MG63 (cell line): ENCODE measurements at regions not wholly inside any gene's neighbourhood (a gene's known extent, or its start where the extent isn't known, plus 50 kb on each side); places are given as distances from the start of the nearest gene placed in this dataset.
"Not testable (repeated sequence)": the region's sequence is repeated elsewhere in the genome, so short reads cannot be mapped to it uniquely, and the experiment has no call there.

ENCODE experiments used
- DNase-seq: peaks from one replicate; pipeline ENCODE4 v3.0.0-alpha.2; 2020
- H3K27me3 ChIP-seq: fragments of 250-450 bp; sonication (Bioruptor Pico); 2 replicates; pipeline ENCODE4 v1.5.1; 2020; ENCODE audit warnings: mild to moderate bottlenecking, moderate library complexity
- H3K36me3 ChIP-seq: fragments of 250-450 bp; sonication (Bioruptor Pico); 2 replicates; pipeline ENCODE4 v1.5.1; 2020; ENCODE audit warnings: mild to moderate bottlenecking, moderate library complexity
- H3K4me3 ChIP-seq: fragments of 250-450 bp; sonication (Bioruptor Pico); 2 replicates; pipeline ENCODE4 v1.5.1; 2020; ENCODE audit warnings: mild to moderate bottlenecking, moderate library complexity
- H3K9me3 ChIP-seq: fragments of 250-450 bp; sonication (Bioruptor Pico); 2 replicates; pipeline ENCODE4 v1.5.1; 2020; ENCODE audit warnings: mild to moderate bottlenecking, moderate library complexity

DNA sequence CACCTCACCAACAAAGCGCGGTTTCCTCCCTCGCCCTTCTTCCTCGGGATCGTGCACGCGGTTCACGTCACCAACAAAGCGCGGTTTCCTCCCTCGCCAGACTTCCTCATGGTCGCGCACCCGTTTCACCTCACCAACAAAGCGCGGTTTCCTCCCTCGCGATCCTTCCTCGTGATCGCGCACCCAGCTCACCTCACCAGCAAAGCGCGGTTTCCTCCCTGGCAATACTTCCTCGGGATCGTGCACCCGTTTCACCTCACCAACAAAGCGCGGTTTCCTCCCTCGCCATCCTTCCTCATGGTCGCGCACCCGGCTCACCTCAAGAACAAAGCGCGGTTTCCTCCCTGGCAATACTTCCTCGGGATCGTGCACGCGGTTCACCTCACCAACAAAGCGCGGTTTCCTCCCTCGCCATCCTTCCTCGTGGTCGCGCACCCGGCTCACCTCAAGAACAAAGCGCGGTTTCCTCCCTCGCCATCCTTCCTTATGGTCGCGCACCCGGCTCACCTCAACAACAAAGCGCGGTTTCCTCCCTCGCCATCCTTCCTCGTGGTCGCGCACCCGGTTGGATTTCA lies 565.9 kb upstream of the PFKP start:
- DNase-seq, result peak; percentile 4
- not testable (repeated sequence) for H3K27me3 ChIP-seq, H3K36me3 ChIP-seq, H3K9me3 ChIP-seq, H3K4me3 ChIP-seq

DNA sequence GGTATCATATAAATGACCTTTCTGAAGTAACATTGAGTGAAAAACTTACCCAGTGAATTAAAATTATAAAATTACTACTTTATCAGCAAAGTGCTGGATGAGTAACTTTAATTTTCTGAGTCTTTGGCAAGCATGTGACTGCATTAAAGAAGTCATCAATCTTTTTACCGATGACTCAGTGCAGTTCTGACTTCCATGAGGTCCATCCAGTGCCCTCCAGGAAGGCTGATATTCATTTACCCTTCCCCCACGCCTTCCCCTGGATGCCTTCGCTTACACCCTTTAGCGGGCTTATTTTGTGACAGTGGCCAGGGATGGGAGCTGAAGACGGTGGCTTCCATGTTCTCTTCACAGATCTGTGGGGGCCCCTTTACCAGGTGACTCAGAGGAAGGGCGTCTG lies 572.9 kb upstream of the PFKP start:
- DNase-seq, result no peak
- no peaks in the 10 kb centered on the region for H3K36me3 ChIP-seq
- H3K27me3 ChIP-seq, result no peaks in the 10 kb centered on the region; the same call in 1 of the 2 replicates
- no peaks in the 10 kb centered on the region for H3K9me3 ChIP-seq
- no peak overlapping the region for H3K4me3 ChIP-seq

DNA sequence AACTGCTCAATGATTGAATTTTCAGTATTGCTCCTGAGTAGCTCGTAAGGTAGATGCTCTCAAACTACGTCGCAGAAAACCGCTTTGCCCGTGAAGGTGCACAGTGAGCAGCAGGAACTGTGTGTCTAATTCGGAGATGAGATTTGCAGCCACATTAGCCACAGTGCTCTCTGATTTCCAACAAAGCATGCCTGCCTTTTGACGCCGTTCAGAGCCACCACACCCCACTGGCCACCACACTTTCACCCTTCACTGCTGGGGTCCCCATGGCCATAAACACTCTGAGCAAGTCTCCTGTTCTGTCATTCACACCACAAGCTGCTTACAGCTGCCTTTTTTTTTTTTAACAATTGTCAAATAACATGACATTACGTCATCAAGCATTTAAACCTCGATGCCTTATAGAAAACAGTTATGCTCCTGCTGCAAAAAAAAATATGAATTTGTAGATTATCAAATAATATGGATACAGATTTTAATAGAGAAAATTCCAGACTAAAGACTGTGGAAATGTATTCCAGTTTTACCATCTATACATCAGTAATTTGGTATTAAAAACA lies 578.8 kb upstream of the PFKP start:
- no peaks in the 10 kb centered on the region for H3K9me3 ChIP-seq
- H3K27me3 ChIP-seq, result peaks cover 4% of the 10 kb centered on the region; the same call in 1 of the 2 replicates
- no peak overlapping the region for H3K4me3 ChIP-seq
- DNase-seq, result no peak
- H3K36me3 ChIP-seq, result no peaks in the 10 kb centered on the region

DNA sequence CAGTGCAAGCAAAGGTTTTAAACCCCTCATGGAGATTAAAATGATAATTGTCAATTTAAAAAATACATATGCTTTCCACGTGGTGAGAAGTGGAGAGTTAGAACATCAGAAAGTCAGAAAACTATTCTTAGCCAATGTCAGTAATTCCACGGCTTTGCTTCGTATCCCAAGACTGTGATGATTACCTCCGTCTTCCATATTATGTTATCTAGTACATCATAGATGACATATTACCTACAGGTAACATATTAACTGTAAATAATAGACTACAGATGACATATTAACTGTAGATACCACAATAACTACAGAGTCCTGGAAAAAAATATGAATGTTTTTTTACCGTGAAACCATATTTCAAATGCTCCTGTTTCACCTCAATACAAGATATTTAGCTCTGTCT lies 579.4 kb upstream of the PFKP start:
- peaks cover 4% of the 10 kb centered on the region; the same call in 1 of the 2 replicates for H3K27me3 ChIP-seq
- no peak overlapping the region for H3K4me3 ChIP-seq
- no peak for DNase-seq
- H3K9me3 ChIP-seq, result no peaks in the 10 kb centered on the region
- no peaks in the 10 kb centered on the region for H3K36me3 ChIP-seq

DNA sequence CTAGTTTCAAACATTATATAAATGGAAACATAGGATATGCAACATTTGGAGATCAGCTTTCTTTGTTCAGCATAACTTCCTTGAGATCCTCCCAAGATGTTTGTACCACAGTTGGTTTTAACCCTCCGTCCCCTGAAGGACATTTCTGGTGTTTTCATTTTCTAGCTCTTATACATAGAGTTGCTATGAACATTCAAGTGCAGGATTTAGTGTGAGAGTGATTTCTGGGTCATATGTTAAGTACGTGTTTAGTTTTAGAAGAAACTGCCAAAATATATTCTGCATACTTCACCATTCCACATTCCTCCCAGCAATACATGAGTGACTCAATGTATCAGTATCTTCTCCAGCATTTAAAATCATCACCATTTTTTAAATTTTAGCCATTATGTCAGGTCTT lies 588.7 kb upstream of the PFKP start:
- Histone ChIP-seq H3K9me3 (no peaks in the 10 kb centered on the region), H3K4me3 (no peak overlapping the region), H3K36me3 (no peaks in the 10 kb centered on the region), H3K27me3 (no peaks in the 10 kb centered on the region)
- no peak for DNase-seq

GRCh38 chr10:2476812-2477553 lies 590.4 kb upstream of the PFKP start:
- no peak for DNase-seq
- Histone ChIP-seq H3K27me3 (no peaks in the 10 kb centered on the region), H3K36me3 (no peaks in the 10 kb centered on the region), H3K9me3 (no peaks in the 10 kb centered on the region), H3K4me3 (no peak overlapping the region)

DNA sequence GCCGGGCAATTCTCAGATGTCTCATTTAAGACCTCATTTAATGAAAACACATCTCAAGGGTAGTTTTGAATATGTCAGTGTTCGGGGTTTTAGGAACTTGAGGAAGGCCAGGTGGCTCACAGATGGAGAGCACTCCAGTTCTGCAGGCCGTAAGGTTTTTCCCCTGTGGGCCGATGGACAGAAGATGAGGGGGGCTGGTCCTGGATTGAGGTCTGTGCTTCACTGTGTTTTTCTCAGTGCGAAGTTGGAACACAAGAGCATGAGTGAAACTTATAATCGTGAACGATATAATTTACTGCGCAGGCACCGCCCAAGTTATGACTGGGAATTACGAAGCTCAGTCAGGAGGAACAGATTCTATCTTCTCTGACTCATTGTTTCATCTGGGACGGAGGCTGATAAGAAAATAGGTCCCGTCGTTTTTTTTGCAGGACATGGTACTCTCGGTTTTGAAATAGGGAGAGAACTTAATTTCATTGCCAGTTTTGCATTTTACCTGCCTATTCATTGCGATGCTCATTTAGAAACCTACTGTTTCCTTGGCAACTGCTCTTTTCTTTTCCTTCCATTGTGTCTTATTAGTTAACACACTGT lies 591.0 kb upstream of the PFKP start:
- H3K4me3 ChIP-seq, result no peak overlapping the region
- no peaks in the 10 kb centered on the region for H3K9me3 ChIP-seq
- no peaks in the 10 kb centered on the region for H3K27me3 ChIP-seq
- H3K36me3 ChIP-seq, result no peaks in the 10 kb centered on the region
- DNase-seq, result no peak

- Histone ChIP-seq H3K36me3 (no peaks in the 10 kb centered on the region), H3K9me3 (no peaks in the 10 kb centered on the region), H3K27me3 (no peaks in the 10 kb centered on the region), H3K4me3 (no peak overlapping the region)
- DNase-seq, result no peak
Measured at GRCh38 chr10:2475711-2476217, 591.6 kb upstream of the PFKP start.

GRCh38 chr10:2471811-2472210 lies 595.5 kb upstream of the PFKP start:
- no peaks in the 10 kb centered on the region for H3K27me3 ChIP-seq
- DNase-seq, result no peak
- no peaks in the 10 kb centered on the region for H3K36me3 ChIP-seq
- H3K9me3 ChIP-seq, result no peaks in the 10 kb centered on the region
- H3K4me3 ChIP-seq, result no peak overlapping the region

DNA sequence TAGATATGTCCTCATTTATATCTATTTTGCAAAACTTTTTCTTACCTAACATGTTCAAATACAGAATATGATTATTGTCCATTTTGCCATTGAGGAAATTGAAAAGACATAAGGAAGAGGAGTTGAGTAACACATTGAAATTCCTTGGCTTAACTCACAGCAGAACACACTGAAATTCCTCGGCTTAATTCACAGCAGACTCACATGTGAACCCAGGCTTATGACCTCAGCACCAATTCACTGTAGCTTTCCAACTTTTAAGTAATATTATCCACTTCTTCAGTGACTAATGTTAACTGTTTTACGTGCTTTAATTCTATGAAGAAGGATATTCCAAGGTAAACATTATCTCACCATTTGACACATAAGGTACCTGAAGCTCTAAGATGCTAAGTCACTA lies 597.5 kb upstream of the PFKP start:
- no peaks in the 10 kb centered on the region for H3K9me3 ChIP-seq
- no peaks in the 10 kb centered on the region for H3K27me3 ChIP-seq
- DNase-seq, result no peak
- H3K4me3 ChIP-seq, result no peak overlapping the region
- H3K36me3 ChIP-seq, result no peaks in the 10 kb centered on the region

- DNase-seq, result no peak
Measured at GRCh38 chr10:2464483-2464882, 602.9 kb upstream of the PFKP start.

GRCh38 chr10:2463316-2463715 lies 604.0 kb upstream of the PFKP start:
- Histone ChIP-seq H3K4me3 (no peak overlapping the region), H3K27me3 (no peaks in the 10 kb centered on the region), H3K36me3 (no peaks in the 10 kb centered on the region), H3K9me3 (0 out of 2 replicates have a peak, but pooled peaks cover 2% of the 10 kb centered on the region)
- no peak for DNase-seq

More at GRCh38 chr10:2464483-2464882, 602.9 kb upstream of the PFKP start:
- Histone ChIP-seq H3K27me3 (no peaks in the 10 kb centered on the region), H3K4me3 (no peak overlapping the region), H3K36me3 (no peaks in the 10 kb centered on the region), H3K9me3 (0 out of 2 replicates have a peak, but pooled peaks cover 2% of the 10 kb centered on the region)

DNA sequence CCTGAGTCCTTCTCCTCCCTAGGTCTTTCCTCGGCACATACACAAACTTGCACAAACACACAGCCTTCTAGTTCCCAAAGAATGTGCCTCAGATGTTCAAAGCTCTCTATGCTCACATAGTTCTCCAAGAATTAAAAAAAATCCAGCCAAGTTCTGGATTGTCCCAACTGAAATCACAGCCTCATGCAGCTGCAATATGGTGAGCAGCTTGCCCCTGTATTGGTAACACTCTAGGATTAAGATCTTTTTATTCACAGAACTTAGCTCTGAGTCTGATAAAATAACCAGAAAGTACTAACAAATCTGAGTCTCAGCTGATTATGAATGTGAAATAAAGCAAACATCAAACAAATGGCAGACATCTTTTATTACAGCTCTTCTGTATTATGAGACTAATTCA lies 604.8 kb upstream of the PFKP start:
- no peak for DNase-seq
- H3K36me3 ChIP-seq, result no peaks in the 10 kb centered on the region
- H3K4me3 ChIP-seq, result no peak overlapping the region
- 0 out of 2 replicates have a peak, but pooled peaks cover 2% of the 10 kb centered on the region for H3K9me3 ChIP-seq
- no peaks in the 10 kb centered on the region for H3K27me3 ChIP-seq

GRCh38 chr10:2460812-2461211 lies 606.5 kb upstream of the PFKP start:
- no peak for DNase-seq
- Histone ChIP-seq H3K4me3 (no peak overlapping the region), H3K27me3 (no peaks in the 10 kb centered on the region), H3K9me3 (0 out of 2 replicates have a peak, but pooled peaks cover 2% of the 10 kb centered on the region), H3K36me3 (no peaks in the 10 kb centered on the region)

DNA sequence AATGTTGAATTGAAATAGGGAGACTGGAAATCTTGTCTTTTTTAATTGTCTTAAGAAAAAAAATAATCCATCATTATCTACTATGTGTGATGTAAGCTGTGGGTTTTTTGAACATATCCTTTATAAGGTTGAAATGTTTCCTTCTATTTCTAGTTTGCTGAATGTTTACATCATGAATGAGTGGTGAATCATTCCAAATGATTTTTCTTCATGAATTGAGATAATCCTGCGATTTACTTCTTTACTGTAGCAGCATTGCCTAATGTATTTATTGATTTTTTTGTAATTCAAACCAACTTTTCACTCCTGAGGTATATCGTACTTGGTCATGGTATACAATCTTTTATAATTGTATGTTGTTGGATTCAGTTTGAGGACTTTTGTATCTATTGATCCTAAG lies 607.6 kb upstream of the PFKP start:
- no peak for DNase-seq
- Histone ChIP-seq H3K4me3 (no peak overlapping the region), H3K9me3 (0 out of 2 replicates have a peak, but pooled peaks cover 2% of the 10 kb centered on the region), H3K27me3 (no peaks in the 10 kb centered on the region), H3K36me3 (no peaks in the 10 kb centered on the region)

GRCh38 chr10:2456834-2457233 lies 610.5 kb upstream of the PFKP start:
- H3K36me3 ChIP-seq, result no peaks in the 10 kb centered on the region
- H3K27me3 ChIP-seq, result no peaks in the 10 kb centered on the region
- no peak for DNase-seq
- H3K9me3 ChIP-seq, result no peaks in the 10 kb centered on the region
- no peak overlapping the region for H3K4me3 ChIP-seq

- no peak overlapping the region for H3K4me3 ChIP-seq
- DNase-seq, result no peak
- no peaks in the 10 kb centered on the region for H3K36me3 ChIP-seq
- no peaks in the 10 kb centered on the region for H3K27me3 ChIP-seq
- H3K9me3 ChIP-seq, result peaks cover 2% of the 10 kb centered on the region; the same call in 1 of the 2 replicates
Measured at GRCh38 chr10:2445370-2445769, 622.0 kb upstream of the PFKP start.
